ENCODE measurements at regions not wholly inside any gene's neighbourhood (a gene's known extent, or its start where the extent isn't known, plus 50 kb on each side); places are given as distances from the start of the nearest gene placed in this dataset.

GRCh38 chr17:15112846-15113617, 152.1 kb downstream of the PMP22 start:
- Histone ChIP-seq H3K36me3 (no peaks in the 10 kb centered on the region), H3K27me3 (no peaks in the 10 kb centered on the region), H3K9me3 (no peaks in the 10 kb centered on the region), H3K4me3 (no peak overlapping the region), H3K27ac (no peak overlapping the region), H3K4me1 (no peaks in the 10 kb centered on the region)
- TF ChIP-seq, protein P1, sequence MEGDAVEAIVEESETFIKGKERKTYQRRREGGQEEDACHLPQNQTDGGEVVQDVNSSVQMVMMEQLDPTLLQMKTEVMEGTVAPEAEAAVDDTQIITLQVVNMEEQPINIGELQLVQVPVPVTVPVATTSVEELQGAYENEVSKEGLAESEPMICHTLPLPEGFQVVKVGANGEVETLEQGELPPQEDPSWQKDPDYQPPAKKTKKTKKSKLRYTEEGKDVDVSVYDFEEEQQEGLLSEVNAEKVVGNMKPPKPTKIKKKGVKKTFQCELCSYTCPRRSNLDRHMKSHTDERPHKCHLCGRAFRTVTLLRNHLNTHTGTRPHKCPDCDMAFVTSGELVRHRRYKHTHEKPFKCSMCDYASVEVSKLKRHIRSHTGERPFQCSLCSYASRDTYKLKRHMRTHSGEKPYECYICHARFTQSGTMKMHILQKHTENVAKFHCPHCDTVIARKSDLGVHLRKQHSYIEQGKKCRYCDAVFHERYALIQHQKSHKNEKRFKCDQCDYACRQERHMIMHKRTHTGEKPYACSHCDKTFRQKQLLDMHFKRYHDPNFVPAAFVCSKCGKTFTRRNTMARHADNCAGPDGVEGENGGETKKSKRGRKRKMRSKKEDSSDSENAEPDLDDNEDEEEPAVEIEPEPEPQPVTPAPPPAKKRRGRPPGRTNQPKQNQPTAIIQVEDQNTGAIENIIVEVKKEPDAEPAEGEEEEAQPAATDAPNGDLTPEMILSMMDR (IDR thresholded peaks at IDR 0.05) = no peak
- TF ChIP-seq POLR2A (IDR thresholded peaks at IDR 0.05) = no peak
- no peak for DNase-seq

- no peaks in the 10 kb centered on the region for H3K4me1 ChIP-seq
- no peak overlapping the region for H3K27ac ChIP-seq
- H3K9me3 ChIP-seq = no peaks in the 10 kb centered on the region
- no peaks in the 10 kb centered on the region for H3K36me3 ChIP-seq
- no peak overlapping the region for H3K4me3 ChIP-seq
- DNase-seq = no peak
- H3K27me3 ChIP-seq = no peaks in the 10 kb centered on the region
- no peak for TF ChIP-seq POLR2A (IDR thresholded peaks at IDR 0.05)
- TF ChIP-seq, protein P1 (IDR thresholded peaks at IDR 0.05) = no peak
Measured at GRCh38 chr17:15109608-15110007, 155.5 kb downstream of the PMP22 start.

DNA sequence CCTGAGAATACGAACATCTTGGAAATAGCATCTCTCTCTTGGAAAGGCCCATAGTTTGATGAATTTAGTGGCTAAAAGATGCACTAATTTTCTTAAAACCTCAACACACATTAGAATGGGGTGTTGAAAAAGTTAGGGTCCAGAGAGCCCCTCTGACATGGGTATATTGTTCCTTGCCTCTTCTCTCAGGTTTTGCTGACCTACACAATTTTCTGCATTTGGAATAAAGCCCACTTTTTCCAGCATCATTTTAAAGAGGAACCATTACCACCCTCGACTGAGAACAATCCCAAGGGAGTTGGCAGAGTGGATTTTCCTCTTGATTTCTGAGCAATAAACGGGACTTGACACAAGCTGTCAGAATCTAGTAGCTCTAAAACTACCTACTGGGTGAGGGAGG, 156.1 kb downstream of the PMP22 start:
- Histone ChIP-seq H3K9me3 (no peaks in the 10 kb centered on the region), H3K4me3 (no peak overlapping the region), H3K4me1 (no peaks in the 10 kb centered on the region), H3K36me3 (no peaks in the 10 kb centered on the region), H3K27me3 (no peaks in the 10 kb centered on the region), H3K27ac (no peak overlapping the region)
- TF ChIP-seq POLR2A (IDR thresholded peaks at IDR 0.05) = no peak
- TF ChIP-seq, protein P1 (IDR thresholded peaks at IDR 0.05) = no peak
- no peak for DNase-seq

GRCh38 chr17:15106540-15106939, 158.6 kb downstream of the PMP22 start:
- DNase-seq = no peak
- Histone ChIP-seq H3K27me3 (no peaks in the 10 kb centered on the region), H3K9me3 (no peaks in the 10 kb centered on the region), H3K27ac (no peak overlapping the region), H3K4me1 (no peaks in the 10 kb centered on the region), H3K36me3 (no peaks in the 10 kb centered on the region), H3K4me3 (no peak overlapping the region)
- TF ChIP-seq POLR2A (IDR thresholded peaks at IDR 0.05) = no peak

DNA sequence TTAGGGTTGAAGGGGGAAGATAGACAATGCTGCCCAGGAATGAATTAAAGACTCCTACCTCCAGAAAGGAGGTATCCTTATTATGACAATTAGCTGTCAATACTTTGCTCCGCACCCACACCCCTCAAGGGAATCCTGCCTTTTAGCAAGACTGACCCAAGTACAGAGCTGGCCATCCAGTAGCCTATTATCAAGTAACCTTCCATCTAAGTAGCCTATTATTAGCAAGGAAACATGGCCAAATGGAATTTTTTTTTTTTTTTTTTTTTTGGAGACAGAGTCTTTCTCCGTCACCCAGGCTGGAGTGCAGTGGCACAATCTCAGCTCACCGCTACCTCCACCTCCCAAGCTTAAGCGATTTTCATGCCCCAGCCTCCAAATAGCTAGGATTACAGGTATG, 161.3 kb downstream of the PMP22 start:
- H3K4me3 ChIP-seq = no peak overlapping the region
- TF ChIP-seq POLR2A (IDR thresholded peaks at IDR 0.05) = no peak
- TF ChIP-seq, protein P1 (IDR thresholded peaks at IDR 0.05) = no peak
- H3K4me1 ChIP-seq = no peaks in the 10 kb centered on the region
- H3K27ac ChIP-seq = no peak overlapping the region
- no peaks in the 10 kb centered on the region for H3K9me3 ChIP-seq
- H3K27me3 ChIP-seq = no peaks in the 10 kb centered on the region
- DNase-seq = no peak
- no peaks in the 10 kb centered on the region for H3K36me3 ChIP-seq

GRCh38 chr17:15101175-15101574, 164.0 kb downstream of the PMP22 start:
- H3K27me3 ChIP-seq = no peaks in the 10 kb centered on the region
- no peaks in the 10 kb centered on the region for H3K4me1 ChIP-seq
- no peak overlapping the region for H3K27ac ChIP-seq
- no peaks in the 10 kb centered on the region for H3K9me3 ChIP-seq
- no peak for DNase-seq
- no peak overlapping the region for H3K4me3 ChIP-seq
- TF ChIP-seq POLR2A (IDR thresholded peaks at IDR 0.05) = no peak
- TF ChIP-seq, protein P1 (IDR thresholded peaks at IDR 0.05) = no peak
- H3K36me3 ChIP-seq = no peaks in the 10 kb centered on the region

Data from Peyer's patch (tissue), 4 donors.